Esophagus muscularis mucosa (tissue), 4 donors: ENCODE measurements at regions not wholly inside any gene's neighbourhood (a gene's known extent, or its start where the extent isn't known, plus 50 kb on each side); places are given as distances from the start of the nearest gene placed in this dataset.

Experiments used
- DNase-seq: peaks from one replicate; pipeline ENCODE4 v3.0.0-alpha.2; 2017; ENCODE audit errors: extremely low spot score
- H3K27ac ChIP-seq, 4 donors: fragments of 200-600 bp; sonication (generic); replicated peaks in 1 of 4; 1 replicate in 3 of 4; 2 replicates in 1 of 4; pipeline ENCODE4 v1.5.1; 2016 to 2019; ENCODE audit warnings: mild to moderate bottlenecking in 1 of 4
- H3K27me3 ChIP-seq, 4 donors: fragments of 200-600 bp; sonication (generic); one replicate each; pipeline versions ENCODE4 v1.5.1 to v1.6.0; 2016 to 2019
- H3K36me3 ChIP-seq, 4 donors: fragments of 200-600 bp; sonication (generic); one replicate each; pipeline ENCODE4 v1.5.1; 2016 to 2019
- H3K4me1 ChIP-seq, 4 donors: fragments of 200-600 bp; sonication (generic); one replicate each; pipeline ENCODE4 v1.5.1; 2016 to 2019
- H3K4me3 ChIP-seq, 4 donors: fragments of 200-600 bp; sonication (generic); 1 replicate in 2 of 4; 2 replicates in 2 of 4; pipeline ENCODE4 v1.5.1; 2016 to 2019; ENCODE audit warnings: mild to moderate bottlenecking in 4 of 4, moderate library complexity in 1 of 4
- H3K9me3 ChIP-seq, 4 donors: fragments of 200-600 bp; sonication (generic); 1 replicate in 3 of 4; 2 replicates in 1 of 4; pipeline ENCODE4 v1.5.1; 2016 to 2019
- EP300 ChIP-seq: sonication (generic); formaldehyde crosslinking; IDR thresholded peaks from one replicate; pipeline ENCODE4 v1.6.1; 2017; ENCODE audit warnings: antibody characterized with exemption
- POLR2A ChIP-seq: fragments of 450-650 bp; IDR thresholded peaks from one replicate; pipeline ENCODE4 v1.6.1; 2017; ENCODE audit warnings: antibody characterized with exemption, moderate library complexity, mild to moderate bottlenecking, low read depth
- POLR2AphosphoS5 ChIP-seq, 2 donors: sonication (generic); formaldehyde crosslinking; IDR thresholded peaks; one replicate each; pipeline ENCODE4 v1.6.1; 2017; ENCODE audit warnings: antibody characterized with exemption in 2 of 2
- WGBS: methylation state at CpG from one replicate; pipeline ENCODE4 v1.1.5; 2018; 5-methylcytosine and 5-hydroxymethylcytosine counted together
- intact Hi-C: fragments of 100-400 bp; cut with DNase I; formaldehyde crosslinking; loops from one replicate; pipeline ENCODE4 v1.15.1; 2023
- TF ChIP-seq, protein P1 (sequence below), 3 experiments: fragments of 200-600 bp in 2 of 3; fragments of 450-650 bp in 1 of 3; sonication (generic) in 2 of 3; IDR thresholded peaks; one replicate each; pipeline ENCODE4 v1.5.1; 2017 to 2019; ENCODE audit warnings: antibody characterized with exemption in 3 of 3, mild to moderate bottlenecking in 2 of 3, moderate library complexity in 1 of 3

DNA sequence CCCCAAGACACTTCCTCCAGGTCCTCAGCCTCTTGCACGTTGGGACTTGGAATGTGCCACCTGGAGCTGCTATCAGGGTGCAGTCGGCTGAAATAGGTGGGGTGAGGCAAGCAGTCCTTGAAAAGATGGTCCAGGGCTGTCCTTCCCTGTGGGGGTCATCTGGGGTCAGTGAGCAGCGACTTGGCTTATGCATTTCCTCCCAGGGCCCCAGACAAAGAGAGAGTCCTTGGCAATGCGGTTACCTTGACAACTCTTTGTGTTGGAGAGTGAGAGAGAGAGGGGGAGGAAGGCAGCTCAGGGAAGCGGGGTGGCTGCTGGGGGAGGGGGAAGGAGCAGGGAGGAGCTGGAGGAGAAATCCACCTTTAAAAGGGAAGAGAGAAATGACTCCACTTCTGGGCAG lies 93.8 kb downstream of the MIAT start:
- WGBS = 44% methylated on average over 5 of the region's 5 CpGs
- TF ChIP-seq POLR2AphosphoS5 (IDR thresholded peaks at IDR 0.05) = no peak
- no peak for TF ChIP-seq EP300
- TF ChIP-seq POLR2A = no peak
- TF ChIP-seq, protein P1, sequence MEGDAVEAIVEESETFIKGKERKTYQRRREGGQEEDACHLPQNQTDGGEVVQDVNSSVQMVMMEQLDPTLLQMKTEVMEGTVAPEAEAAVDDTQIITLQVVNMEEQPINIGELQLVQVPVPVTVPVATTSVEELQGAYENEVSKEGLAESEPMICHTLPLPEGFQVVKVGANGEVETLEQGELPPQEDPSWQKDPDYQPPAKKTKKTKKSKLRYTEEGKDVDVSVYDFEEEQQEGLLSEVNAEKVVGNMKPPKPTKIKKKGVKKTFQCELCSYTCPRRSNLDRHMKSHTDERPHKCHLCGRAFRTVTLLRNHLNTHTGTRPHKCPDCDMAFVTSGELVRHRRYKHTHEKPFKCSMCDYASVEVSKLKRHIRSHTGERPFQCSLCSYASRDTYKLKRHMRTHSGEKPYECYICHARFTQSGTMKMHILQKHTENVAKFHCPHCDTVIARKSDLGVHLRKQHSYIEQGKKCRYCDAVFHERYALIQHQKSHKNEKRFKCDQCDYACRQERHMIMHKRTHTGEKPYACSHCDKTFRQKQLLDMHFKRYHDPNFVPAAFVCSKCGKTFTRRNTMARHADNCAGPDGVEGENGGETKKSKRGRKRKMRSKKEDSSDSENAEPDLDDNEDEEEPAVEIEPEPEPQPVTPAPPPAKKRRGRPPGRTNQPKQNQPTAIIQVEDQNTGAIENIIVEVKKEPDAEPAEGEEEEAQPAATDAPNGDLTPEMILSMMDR (IDR thresholded peaks at IDR 0.05) = no peak
- intact Hi-C loops = no loop called here

DNA sequence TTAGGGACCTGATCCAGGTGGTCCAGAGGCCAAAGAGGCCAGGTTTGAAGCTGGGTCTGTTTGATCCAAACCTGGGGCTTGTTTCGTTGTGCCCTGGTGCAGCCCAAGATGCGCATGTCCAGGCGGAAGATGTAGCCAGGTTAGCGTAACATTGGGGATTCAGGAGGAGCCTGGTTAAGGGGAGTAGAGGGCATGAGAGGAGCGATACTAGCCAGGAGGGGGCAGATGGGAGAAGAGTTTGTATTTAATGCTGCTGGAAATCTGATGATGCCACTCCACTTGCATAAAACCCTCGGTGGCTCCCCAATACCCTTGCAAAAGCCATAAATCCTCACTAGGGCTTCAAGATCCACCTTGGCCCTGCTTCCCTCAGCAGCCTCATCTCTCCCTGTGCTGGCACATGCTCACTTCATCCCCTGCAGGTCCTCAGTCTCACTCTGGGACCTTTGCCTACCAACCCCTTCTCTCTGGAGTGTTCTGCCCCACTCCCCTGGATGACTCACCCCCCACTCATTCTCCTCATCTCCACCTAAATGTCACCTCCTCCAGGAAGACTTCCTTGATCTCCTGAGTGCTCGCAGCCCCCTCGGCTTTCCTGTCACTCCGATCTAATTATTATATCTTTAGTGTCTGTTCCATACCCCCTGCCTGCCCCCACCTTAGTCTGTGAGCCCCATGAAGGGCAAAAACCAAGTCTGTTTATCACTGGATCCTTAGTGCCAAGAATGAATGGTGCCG lies 95.9 kb downstream of the MIAT start:
- WGBS = 94% methylated on average over 10 of the region's 10 CpGs
- Histone ChIP-seq H3K9me3 (peaks cover 0 to 4% (median 2%) of the 10 kb centered on the region in 4 donors), H3K27ac (no peak overlapping the region), H3K4me3 (no peak overlapping the region), H3K27me3 (no peaks in the 10 kb centered on the region), H3K36me3 (no peaks in the 10 kb centered on the region), H3K4me1 (peaks cover 4 to 17% (median 11%) of the 10 kb centered on the region in 4 donors)
- no peak for TF ChIP-seq EP300
- no peak for TF ChIP-seq POLR2A
- no peak for TF ChIP-seq POLR2AphosphoS5 (IDR thresholded peaks at IDR 0.05)
- no peak for DNase-seq
- intact Hi-C loops = no loop called here

More for the DNA sequence above, 93.8 kb downstream of the MIAT start:
- Histone ChIP-seq H3K36me3 (no peaks in the 10 kb centered on the region), H3K9me3 (no peaks in the 10 kb centered on the region), H3K27me3 (no peaks in the 10 kb centered on the region), H3K4me3 (no peak overlapping the region), H3K27ac (no peak overlapping the region), H3K4me1 (peaks cover 0 to 9% (median 2%) of the 10 kb centered on the region in 4 donors)
- DNase-seq = no peak

GRCh38 chr22:26756675-26757293 lies 99.4 kb downstream of the MIAT start:
- Histone ChIP-seq H3K9me3 (peaks cover 0 to 4% (median 2%) of the 10 kb centered on the region in 4 donors), H3K4me1 (peaks cover 4 to 9% (median 8%) of the 10 kb centered on the region in 4 donors), H3K27ac (no peak overlapping the region), H3K36me3 (no peaks in the 10 kb centered on the region), H3K27me3 (no peaks in the 10 kb centered on the region), H3K4me3 (peak overlapping the region; percentile 36 to 56 (median 44))
- no peak for TF ChIP-seq EP300
- TF ChIP-seq, protein P1 (IDR thresholded peaks at IDR 0.05) = peak; percentile 96 to 98 (median 97)
- DNase-seq = no peak
- intact Hi-C loops = loop anchor here (5.0 kb wide), 2 partner anchors 1046 to 1251 kb away; partner anchors contain the start of gene MN1
- WGBS = 44% methylated on average over 10 of the region's 47 CpGs

DNA sequence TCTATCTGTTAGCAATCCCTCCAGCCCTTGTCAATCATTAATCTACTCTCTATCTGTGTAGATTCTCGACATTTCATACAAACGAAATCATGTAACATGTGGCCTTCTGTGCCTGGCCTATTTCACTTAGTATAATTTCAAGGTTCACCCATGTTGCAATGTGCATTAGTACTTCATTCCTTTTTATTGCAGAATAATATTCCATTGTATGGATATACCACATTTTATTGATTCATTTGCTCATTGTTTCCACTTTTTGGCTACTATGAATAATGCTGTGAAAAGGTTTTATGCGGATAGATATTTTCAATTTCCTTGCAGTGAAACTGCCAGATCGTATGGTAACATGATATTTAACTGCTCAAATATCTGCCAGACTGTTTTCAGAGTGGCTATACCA lies 100.1 kb downstream of the MIAT start:
- TF ChIP-seq POLR2A (no peak), POLR2AphosphoS5 (IDR thresholded peaks at IDR 0.05) (no peak)
- TF ChIP-seq, protein P1 (IDR thresholded peaks at IDR 0.05) = no peak
- Histone ChIP-seq H3K4me1 (peaks cover 4 to 9% (median 8%) of the 10 kb centered on the region in 4 donors), H3K27me3 (no peaks in the 10 kb centered on the region), H3K27ac (no peak overlapping the region), H3K36me3 (no peaks in the 10 kb centered on the region), H3K4me3 (no peak overlapping the region), H3K9me3 (peaks cover 0 to 4% (median 2%) of the 10 kb centered on the region in 4 donors)
- 94% methylated on average over 4 of the region's 4 CpGs for WGBS
- DNase-seq = no peak
- intact Hi-C loops = loop anchor here (5.0 kb wide), 2 partner anchors 1045 to 1250 kb away; partner anchors contain the start of gene MN1
